OCI-LY7 (cell line): ENCODE measurements at regions not wholly inside any gene's neighbourhood (a gene's known extent, or its start where the extent isn't known, plus 50 kb on each side); places are given as distances from the start of the nearest gene placed in this dataset.

Experiments used
- EZH2phosphoT487 ChIP-seq: fragments of 200-600 bp; sonication (generic); IDR thresholded peaks from 2 replicates; pipeline ENCODE4 v1.6.1; 2018; ENCODE audit warnings: low read depth, borderline replicate concordance, mild to moderate bottlenecking, mixed run types, antibody characterized with exemption, low read length, moderate library complexity, mixed read lengths
- TF ChIP-seq, protein P1 (sequence below): fragments of 200-600 bp; sonication (generic); conservative IDR thresholded peaks from 2 replicates; pipeline ENCODE4 v1.5.1; 2014; ENCODE audit warnings: mild to moderate bottlenecking, antibody characterized with exemption, low read length, moderate library complexity, mixed read lengths

DNA sequence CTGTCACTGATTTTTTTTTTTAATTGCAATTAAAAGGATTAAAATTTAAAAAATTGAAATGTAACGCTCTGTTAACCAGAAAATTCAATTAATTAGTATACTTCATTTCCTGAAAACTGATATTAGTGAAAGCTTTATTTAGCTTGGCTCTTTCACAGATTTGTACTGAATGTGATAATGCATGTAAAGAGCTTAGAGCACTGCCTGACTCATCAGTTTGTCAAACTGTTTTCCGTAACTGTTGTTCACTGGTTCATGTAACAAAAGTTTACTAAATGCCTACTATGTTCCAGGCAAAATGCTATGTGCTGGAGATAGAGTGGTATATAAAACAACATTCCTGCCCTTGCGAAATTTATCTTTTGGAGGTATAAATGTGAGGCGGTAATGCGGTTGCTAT lies 471.7 kb downstream of the SH2D1A start:
- TF ChIP-seq, protein P1, sequence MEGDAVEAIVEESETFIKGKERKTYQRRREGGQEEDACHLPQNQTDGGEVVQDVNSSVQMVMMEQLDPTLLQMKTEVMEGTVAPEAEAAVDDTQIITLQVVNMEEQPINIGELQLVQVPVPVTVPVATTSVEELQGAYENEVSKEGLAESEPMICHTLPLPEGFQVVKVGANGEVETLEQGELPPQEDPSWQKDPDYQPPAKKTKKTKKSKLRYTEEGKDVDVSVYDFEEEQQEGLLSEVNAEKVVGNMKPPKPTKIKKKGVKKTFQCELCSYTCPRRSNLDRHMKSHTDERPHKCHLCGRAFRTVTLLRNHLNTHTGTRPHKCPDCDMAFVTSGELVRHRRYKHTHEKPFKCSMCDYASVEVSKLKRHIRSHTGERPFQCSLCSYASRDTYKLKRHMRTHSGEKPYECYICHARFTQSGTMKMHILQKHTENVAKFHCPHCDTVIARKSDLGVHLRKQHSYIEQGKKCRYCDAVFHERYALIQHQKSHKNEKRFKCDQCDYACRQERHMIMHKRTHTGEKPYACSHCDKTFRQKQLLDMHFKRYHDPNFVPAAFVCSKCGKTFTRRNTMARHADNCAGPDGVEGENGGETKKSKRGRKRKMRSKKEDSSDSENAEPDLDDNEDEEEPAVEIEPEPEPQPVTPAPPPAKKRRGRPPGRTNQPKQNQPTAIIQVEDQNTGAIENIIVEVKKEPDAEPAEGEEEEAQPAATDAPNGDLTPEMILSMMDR, result no peak
- no peak for TF ChIP-seq EZH2phosphoT487
